Breast epithelium (tissue), 3 donors: ENCODE measurements at regions not wholly inside any gene's neighbourhood (a gene's known extent, or its start where the extent isn't known, plus 50 kb on each side); places are given as distances from the start of the nearest gene placed in this dataset.

Experiments used
- CTCF ChIP-seq, 3 donors: fragments of 450-650 bp; IDR thresholded peaks; one replicate each; pipeline ENCODE4 v1.5.1; 2016 to 2017; ENCODE audit warnings: antibody characterized with exemption in 3 of 3, mild to moderate bottlenecking in 3 of 3, moderate library complexity in 3 of 3
- POLR2A ChIP-seq: fragments of 450-650 bp; IDR thresholded peaks from one replicate; pipeline ENCODE4 v1.6.1; 2016; ENCODE audit warnings: antibody characterized with exemption, mild to moderate bottlenecking, moderate library complexity

GRCh38 chr3:154662851-154663250 is 232.9 kb upstream of the GPR149 start:
- no peak for TF ChIP-seq CTCF (IDR thresholded peaks at IDR 0.05)
- no peak for TF ChIP-seq POLR2A
